ENCODE measurements at regions not wholly inside any gene's neighbourhood (a gene's known extent, or its start where the extent isn't known, plus 50 kb on each side); places are given as distances from the start of the nearest gene placed in this dataset.
"Not testable (repeated sequence)": the region's sequence is repeated elsewhere in the genome, so short reads cannot be mapped to it uniquely, and the experiment has no call there.

- no peaks in the 10 kb centered on the region for H3K4me1 Mint-ChIP-seq
- no peak for DNase-seq
- H3K9me3 Mint-ChIP-seq = no peaks in the 10 kb centered on the region
- no peak overlapping the region for H3K4me3 Mint-ChIP-seq
- peaks cover 5 to 8% (median 6%) of the 10 kb centered on the region in 3 donors for H3K27me3 Mint-ChIP-seq (ENCODE audit: low read depth in 3 of 3)
- no peak overlapping the region for H3K27ac Mint-ChIP-seq
- no peaks in the 10 kb centered on the region for H3K36me3 Mint-ChIP-seq
These were observed 521.8 kb downstream of the PTPRU start for GRCh38 chr1:29757866-29758780.

GRCh38 chr1:29756901-29757725 lies 520.8 kb downstream of the PTPRU start:
- Mint-ChIP-seq H3K27ac (no peak overlapping the region), H3K4me3 (no peak overlapping the region), H3K9me3 (no peaks in the 10 kb centered on the region), H3K4me1 (no peaks in the 10 kb centered on the region), H3K36me3 (no peaks in the 10 kb centered on the region), H3K27me3 (ENCODE audit: low read depth in 3 of 3) (peaks cover 6 to 9% (median 8%) of the 10 kb centered on the region in 3 donors)
- no peak for DNase-seq

- no peak for DNase-seq
- Mint-ChIP-seq H3K27me3 (ENCODE audit: low read depth in 3 of 3) (peaks cover 6 to 9% (median 8%) of the 10 kb centered on the region in 3 donors), H3K27ac (no peak overlapping the region), H3K9me3 (no peaks in the 10 kb centered on the region), H3K4me1 (no peaks in the 10 kb centered on the region), H3K36me3 (no peaks in the 10 kb centered on the region), H3K4me3 (no peak overlapping the region)
These were observed 520.2 kb downstream of the PTPRU start for GRCh38 chr1:29756498-29756897.

- Mint-ChIP-seq H3K4me3 (no peak overlapping the region), H3K4me1 (no peaks in the 10 kb centered on the region), H3K27ac (no peak overlapping the region), H3K27me3 (ENCODE audit: low read depth in 3 of 3) (peaks cover 6 to 9% (median 8%) of the 10 kb centered on the region in 3 donors), H3K36me3 (no peaks in the 10 kb centered on the region), H3K9me3 (no peaks in the 10 kb centered on the region)
- no peak for DNase-seq
These were observed 519.8 kb downstream of the PTPRU start for GRCh38 chr1:29756085-29756484.

GRCh38 chr1:29755412-29756015 lies 519.2 kb downstream of the PTPRU start:
- not testable (repeated sequence) for H3K36me3 Mint-ChIP-seq

GRCh38 chr1:29754573-29755375 lies 518.5 kb downstream of the PTPRU start:
- peaks cover 3 to 11% (median 8%) of the 10 kb centered on the region in 3 donors for H3K27me3 Mint-ChIP-seq (ENCODE audit: low read depth in 3 of 3)
- H3K4me3 Mint-ChIP-seq = no peak overlapping the region
- H3K4me1 Mint-ChIP-seq = no peaks in the 10 kb centered on the region
- H3K9me3 Mint-ChIP-seq = no peaks in the 10 kb centered on the region
- no peak for DNase-seq
- no peaks in the 10 kb centered on the region for H3K36me3 Mint-ChIP-seq
- no peak overlapping the region for H3K27ac Mint-ChIP-seq

More at GRCh38 chr1:29755412-29756015, 519.2 kb downstream of the PTPRU start:
- H3K4me3 Mint-ChIP-seq, H3K27ac Mint-ChIP-seq, H3K4me1 Mint-ChIP-seq, DNase-seq, H3K9me3 Mint-ChIP-seq: not testable (repeated sequence)
- H3K27me3 Mint-ChIP-seq (ENCODE audit: low read depth in 3 of 3) = peaks cover 3 to 11% (median 8%) of the 10 kb centered on the region in 3 donors

GRCh38 chr1:29753771-29754572 lies 517.6 kb downstream of the PTPRU start:
- no peak overlapping the region for H3K27ac Mint-ChIP-seq
- H3K4me3 Mint-ChIP-seq = no peak overlapping the region
- no peaks in the 10 kb centered on the region for H3K36me3 Mint-ChIP-seq
- H3K27me3 Mint-ChIP-seq (ENCODE audit: low read depth in 3 of 3) = peaks cover 3 to 11% (median 7%) of the 10 kb centered on the region in 3 donors
- H3K9me3 Mint-ChIP-seq = no peaks in the 10 kb centered on the region
- H3K4me1 Mint-ChIP-seq = no peaks in the 10 kb centered on the region
- DNase-seq = no peak

GRCh38 chr1:29753244-29753643 lies 516.9 kb downstream of the PTPRU start:
- H3K4me1 Mint-ChIP-seq = no peaks in the 10 kb centered on the region
- no peak overlapping the region for H3K4me3 Mint-ChIP-seq
- H3K27me3 Mint-ChIP-seq (ENCODE audit: low read depth in 3 of 3) = peaks cover 4 to 11% (median 7%) of the 10 kb centered on the region in 3 donors
- DNase-seq = no peak
- peak overlapping the region in 1 of 6 donors; percentile 17 for H3K27ac Mint-ChIP-seq
- no peaks in the 10 kb centered on the region for H3K9me3 Mint-ChIP-seq
- H3K36me3 Mint-ChIP-seq = no peaks in the 10 kb centered on the region

- H3K27me3 Mint-ChIP-seq (ENCODE audit: low read depth in 3 of 3) = peaks cover 3 to 13% (median 7%) of the 10 kb centered on the region in 3 donors
- no peaks in the 10 kb centered on the region for H3K4me1 Mint-ChIP-seq
- no peaks in the 10 kb centered on the region for H3K36me3 Mint-ChIP-seq
- H3K4me3 Mint-ChIP-seq = no peak overlapping the region
- no peaks in the 10 kb centered on the region for H3K9me3 Mint-ChIP-seq
- no peak for DNase-seq
- H3K27ac Mint-ChIP-seq = peak overlapping the region in 1 of 6 donors; percentile 18
These were observed 515.8 kb downstream of the PTPRU start for GRCh38 chr1:29752141-29752540.

GRCh38 chr1:29749024-29749945 lies 513.0 kb downstream of the PTPRU start:
- Mint-ChIP-seq H3K9me3 (no peaks in the 10 kb centered on the region), H3K4me3 (no peak overlapping the region), H3K27me3 (ENCODE audit: low read depth in 3 of 3) (peaks cover 0 to 8% (median 2%) of the 10 kb centered on the region in 3 donors), H3K4me1 (no peaks in the 10 kb centered on the region), H3K27ac (no peak overlapping the region), H3K36me3 (no peaks in the 10 kb centered on the region)
- no peak for DNase-seq

- Mint-ChIP-seq H3K27me3 (ENCODE audit: low read depth in 3 of 3) (peaks cover 0 to 4% (median 2%) of the 10 kb centered on the region in 3 donors), H3K4me3 (no peak overlapping the region), H3K9me3 (no peaks in the 10 kb centered on the region), H3K4me1 (no peaks in the 10 kb centered on the region), H3K27ac (no peak overlapping the region), H3K36me3 (no peaks in the 10 kb centered on the region)
- DNase-seq = no peak
These were observed 510.9 kb downstream of the PTPRU start for GRCh38 chr1:29747196-29747595.

Measured in immature natural killer cell (primary cell).